K562 (cell line): ENCODE measurements at regions not wholly inside any gene's neighbourhood (a gene's known extent, or its start where the extent isn't known, plus 50 kb on each side); places are given as distances from the start of the nearest gene placed in this dataset.

ENCODE experiments used
- ATAC-seq: fragments of 200-7000 bp; cut with Tn5 transposase; 3 replicates; pipeline ENCODE4 v1.9.1; 2020; ENCODE audit warnings: moderate library complexity
- BruUV-seq: library from RNA; stranded (reverse); fragments of 400-500 nt; replicated peaks from 2 replicates; lab custom pipeline; 2021; lab: Mats Ljungman, UMichigan
- CTCF ChIA-PET: fragments of 300-600 bp; formaldehyde crosslinking; extraction: SDS; loops from one replicate; lab custom pipeline; 2021; ENCODE audit warnings: low intra/inter-chr PET ratio; lab: Yijun Ruan, JAX
- POLR2A ChIA-PET: fragments of 300-600, 350-650 bp; sonication (Branson Sonifier 250); formaldehyde crosslinking; extraction: SDS; loops from one replicate; lab custom pipeline; 2021; ENCODE audit warnings: antibody characterized with exemption, inconsistent platforms; lab: Yijun Ruan, JAX
- DNase-seq, 4 experiments: peaks; one replicate each; pipeline versions ENCODE4 v3.0.0 to v3.0.0-alpha.2; 2011 to 2018; ENCODE audit warnings: low spot score in 3 of 4, mixed read lengths in 3 of 4; ENCODE audit errors: extremely low read depth in 1 of 4
- FAIRE-seq: peaks from 2 replicates; lab custom pipeline; 2011; peaks lifted over from hg19 to GRCh38; lab: Jason Lieb, UNC
- H2AFZ ChIP-seq: 2 replicates; pipeline ENCODE4 v1.6.0; 2011; ENCODE audit warnings: low read depth, low read length, control low read depth, inconsistent platforms
- H3K27ac ChIP-seq: fragments of 200-600 bp; 3 replicates; pipeline ENCODE4 v1.8.0; 2011; ENCODE audit warnings: low read depth, mild to moderate bottlenecking, control low read depth, inconsistent platforms, low read length, moderate library complexity, mixed read lengths; ENCODE audit errors: extremely low read depth
- H3K27me3 ChIP-seq, 2 experiments: fragments of 300-600 bp in 1 of 2; 2 replicates in 1 of 2; 3 replicates in 1 of 2; pipeline versions ENCODE4 v1.6.0 to v1.8.0; 2011; ENCODE audit warnings: inconsistent platforms in 2 of 2, low read length in 2 of 2, mild to moderate bottlenecking in 1 of 2, mixed read lengths in 1 of 2, moderate library complexity in 1 of 2; ENCODE audit not compliant: control insufficient read depth in 2 of 2, insufficient read depth in 2 of 2
- H3K36me3 ChIP-seq: fragments of 300-600 bp; 3 replicates; pipeline ENCODE4 v1.8.0; 2011; ENCODE audit warnings: mild to moderate bottlenecking, low read length, inconsistent platforms; ENCODE audit not compliant: control insufficient read depth, insufficient read depth
- H3K4me1 ChIP-seq, 2 experiments: fragments of 200-600 bp in 1 of 2; replicated peaks in 1 of 2; 2 replicates in 1 of 2; 3 replicates in 1 of 2; pipeline versions ENCODE4 v1.5.1 to v1.8.0; 2011; ENCODE audit warnings: inconsistent platforms in 2 of 2, low read length in 2 of 2, mild to moderate bottlenecking in 1 of 2, mixed read lengths in 1 of 2, moderate library complexity in 1 of 2; ENCODE audit not compliant: control insufficient read depth in 2 of 2, insufficient read depth in 2 of 2
- H3K4me2 ChIP-seq: 2 replicates; pipeline ENCODE4 v1.6.1; 2011; ENCODE audit warnings: low read length, control low read depth, inconsistent platforms, mixed read lengths; ENCODE audit not compliant: insufficient read depth
- H3K4me3 ChIP-seq: fragments of 200-600 bp; sonication (generic), shearing (Covaris generic); 2 replicates; pipeline ENCODE4 v1.5.1; 2016; ENCODE audit warnings: control low read depth, inconsistent platforms
- H3K79me2 ChIP-seq: fragments of 200-600 bp; 3 replicates; pipeline ENCODE4 v1.8.0; 2011; ENCODE audit warnings: low read length, inconsistent platforms; ENCODE audit not compliant: control insufficient read depth, insufficient read depth
- H3K9ac ChIP-seq, 2 experiments: 2 replicates each; pipeline versions ENCODE4 v1.6.0 to v1.6.1; 2011; ENCODE audit warnings: low read depth in 2 of 2, low read length in 2 of 2, control low read depth in 1 of 2, inconsistent platforms in 1 of 2, mild to moderate bottlenecking in 1 of 2, mixed read lengths in 1 of 2; ENCODE audit not compliant: insufficient read depth in 1 of 2
- H3K9me1 ChIP-seq: one replicate; pipeline ENCODE4 v1.6.0; 2011; ENCODE audit warnings: inconsistent platforms, mild to moderate bottlenecking, low read length, moderate library complexity; ENCODE audit not compliant: control insufficient read depth, insufficient read depth
- H3K9me3 ChIP-seq: replicated peaks from 2 replicates; pipeline ENCODE4 v1.5.1; 2011; ENCODE audit warnings: low read depth, low read length, inconsistent platforms; ENCODE audit not compliant: control insufficient read depth, insufficient read depth
- H4K20me1 ChIP-seq: replicated peaks from 2 replicates; pipeline ENCODE4 v1.6.1; 2011; ENCODE audit warnings: low read length, inconsistent platforms, mixed read lengths; ENCODE audit not compliant: control insufficient read depth, insufficient read depth
- C11orf30 ChIP-seq: fragments of 450-650 bp; IDR thresholded peaks from 2 replicates; pipeline ENCODE4 v1.6.1; 2016; ENCODE audit warnings: low read depth, mild to moderate bottlenecking
- CBX3 ChIP-seq, 2 experiments: IDR thresholded peaks; 1 replicate in 1 of 2; 2 replicates in 1 of 2; pipeline ENCODE4 v1.6.1; 2012; ENCODE audit warnings: inconsistent platforms in 2 of 2, low read length in 2 of 2, borderline replicate concordance in 1 of 2, control low read depth in 1 of 2
- MAFF ChIP-seq: IDR thresholded peaks from 2 replicates; pipeline ENCODE4 v1.6.1; 2012; ENCODE audit warnings: low read length, improper control_type of control experiment
- MAFG ChIP-seq: fragments of 450-650 bp; conservative IDR thresholded peaks from 2 replicates; pipeline ENCODE4 v1.6.1; 2016; ENCODE audit warnings: missing genetic modification characterization, missing compliant biosample characterization
- MAFK ChIP-seq: IDR thresholded peaks from 2 replicates; pipeline ENCODE4 v1.6.1; 2011; ENCODE audit warnings: low read length, improper control_type of control experiment
- XRCC5 ChIP-seq: fragments of 200-400 bp; formaldehyde crosslinking; IDR thresholded peaks from 2 replicates; pipeline ENCODE4 v1.6.1; 2017; ENCODE audit warnings: low read depth, mild to moderate bottlenecking, low read length
- ZNF316 ChIP-seq: fragments of 450-650 bp; IDR thresholded peaks from 2 replicates; pipeline ENCODE4 v1.6.1; 2016
- ZNF717 ChIP-seq: fragments of 250-450 bp; sonication (Bioruptor Pico); IDR thresholded peaks from 2 replicates; pipeline ENCODE4 v1.5.0; 2021
- WGBS: fragments of 100-300 bp; shearing (Covaris generic); methylation state at CpG from one replicate; pipeline ENCODE4 v1.1.6; 2016; ENCODE audit warnings: low coverage, mixed read lengths; ENCODE audit not compliant: insufficient coverage; ENCODE audit errors: missing lambda C conversion rate; 5-methylcytosine and 5-hydroxymethylcytosine counted together
- in situ Hi-C: fragments of 300-500 bp; cut with MboI; formaldehyde crosslinking; loops from 4 replicates; pipeline ENCODE4 v1.15.0; 2018; ENCODE audit warnings: inconsistent platforms, mixed read lengths
- intact Hi-C: fragments of 100-400 bp; cut with micrococcal nuclease; formaldehyde crosslinking; loops from 2 replicates; pipeline ENCODE4 v1.14.2; 2022
- TF ChIP-seq, protein P1 (sequence below): fragments of 250-450 bp; sonication (Bioruptor Pico); IDR thresholded peaks from 2 replicates; pipeline ENCODE4 v1.8.0; 2022; ENCODE audit warnings: inconsistent platforms, mild to moderate bottlenecking, moderate library complexity, borderline replicate concordance

DNA sequence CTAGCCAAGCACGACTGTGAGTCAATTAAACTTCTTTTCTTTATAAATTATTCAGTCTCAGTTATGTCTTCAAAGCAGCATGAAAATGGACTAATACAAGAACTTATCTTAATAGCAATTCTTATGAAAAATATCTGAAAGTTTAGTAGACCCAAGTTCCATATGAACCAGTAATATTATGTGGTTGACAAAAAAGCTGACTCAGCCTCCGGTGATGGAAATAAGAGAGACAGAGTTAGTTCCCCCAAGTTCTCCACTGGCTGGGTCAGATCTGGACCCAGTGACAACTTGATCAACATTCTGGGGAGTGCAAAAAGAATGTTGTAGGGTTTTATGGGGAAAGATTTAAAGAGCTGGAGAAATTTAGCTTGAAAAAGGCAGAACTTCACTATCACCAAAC, 72.5 kb upstream of the DNAH14 start:
- H3K27ac ChIP-seq: no peak overlapping the region
- CTCF ChIA-PET: no interaction called here
- no peaks in the 10 kb centered on the region for H4K20me1 ChIP-seq
- TF ChIP-seq XRCC5 (no peak), CBX3 (IDR thresholded peaks at IDR 0.05; ENCODE audit: borderline replicate concordance in 1 of 2, low read length in 2 of 2) (no peak), MAFG (tag) (peak; percentile 69; the same call in 1 of the 2 replicates), ZNF316 (peak; percentile 87), C11orf30 (peak; percentile 78), ZNF717 (no peak), MAFF (peak; percentile 71), MAFK (peak; percentile 75)
- TF ChIP-seq, protein P1, sequence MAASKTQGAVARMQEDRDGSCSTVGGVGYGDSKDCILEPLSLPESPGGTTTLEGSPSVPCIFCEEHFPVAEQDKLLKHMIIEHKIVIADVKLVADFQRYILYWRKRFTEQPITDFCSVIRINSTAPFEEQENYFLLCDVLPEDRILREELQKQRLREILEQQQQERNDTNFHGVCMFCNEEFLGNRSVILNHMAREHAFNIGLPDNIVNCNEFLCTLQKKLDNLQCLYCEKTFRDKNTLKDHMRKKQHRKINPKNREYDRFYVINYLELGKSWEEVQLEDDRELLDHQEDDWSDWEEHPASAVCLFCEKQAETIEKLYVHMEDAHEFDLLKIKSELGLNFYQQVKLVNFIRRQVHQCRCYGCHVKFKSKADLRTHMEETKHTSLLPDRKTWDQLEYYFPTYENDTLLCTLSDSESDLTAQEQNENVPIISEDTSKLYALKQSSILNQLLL (CRISPR knock-in tag): no peak
- no peaks in the 10 kb centered on the region for H3K79me2 ChIP-seq
- H3K4me1 ChIP-seq: no peaks in the 10 kb centered on the region
- WGBS: 0% methylated on average over 2 of the region's 2 CpGs
- no peaks in the 10 kb centered on the region for H3K9me1 ChIP-seq
- no peaks in the 10 kb centered on the region; a peak in 1 of 5 replicates for H3K27me3 ChIP-seq
- POLR2A ChIA-PET: interaction anchor here (0.6 kb wide), 1 partner anchor 636 kb away, joined by 3 read pairs; no protein-coding TSS in a partner anchor
- FAIRE-seq (no peak), ATAC-seq (no peak), DNase-seq (no peak)
- no peak overlapping the region for H2AFZ ChIP-seq
- in situ Hi-C loops (no loop called here), intact Hi-C loops (no loop called here)
- H3K36me3 ChIP-seq: no peaks in the 10 kb centered on the region
- H3K4me3 ChIP-seq: no peak overlapping the region
- no peak overlapping the region for H3K9ac ChIP-seq
- H3K9me3 ChIP-seq: no peaks in the 10 kb centered on the region
- no peak overlapping the region for H3K4me2 ChIP-seq
- BruUV-seq: no TSS peak
